GM21390 (cell line): ENCODE measurements at regions not wholly inside any gene's neighbourhood (a gene's known extent, or its start where the extent isn't known, plus 50 kb on each side); places are given as distances from the start of the nearest gene placed in this dataset.
A peak's percentile ranks its signal among the peaks of the same experiment; 100 is the strongest.

Experiments used
- ATAC-seq: cut with Tn5 transposase; IDR thresholded peaks from one replicate; pipeline ENCODE4 v1.9.1; 2021; ENCODE audit not compliant: unreplicated experiment

DNA sequence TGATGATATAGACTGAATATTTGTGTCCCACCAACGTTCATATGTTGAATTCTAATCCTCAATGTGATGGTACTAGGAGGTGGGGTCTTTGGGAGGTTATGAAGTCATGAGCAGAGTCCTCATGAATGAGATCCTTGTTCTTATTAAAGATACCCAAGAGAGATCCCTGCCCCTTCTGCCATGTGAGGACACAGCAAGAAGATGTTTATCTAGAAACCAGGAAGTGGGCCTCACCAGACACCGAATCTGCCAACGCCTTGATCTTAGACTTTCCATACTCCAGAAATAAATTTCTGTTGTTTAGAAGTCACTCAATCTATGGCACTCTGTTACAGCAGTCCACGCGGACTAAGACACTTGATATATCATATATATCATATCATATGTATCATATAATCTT is 67.7 kb upstream of the GCM1 start:
- no peak for ATAC-seq

DNA sequence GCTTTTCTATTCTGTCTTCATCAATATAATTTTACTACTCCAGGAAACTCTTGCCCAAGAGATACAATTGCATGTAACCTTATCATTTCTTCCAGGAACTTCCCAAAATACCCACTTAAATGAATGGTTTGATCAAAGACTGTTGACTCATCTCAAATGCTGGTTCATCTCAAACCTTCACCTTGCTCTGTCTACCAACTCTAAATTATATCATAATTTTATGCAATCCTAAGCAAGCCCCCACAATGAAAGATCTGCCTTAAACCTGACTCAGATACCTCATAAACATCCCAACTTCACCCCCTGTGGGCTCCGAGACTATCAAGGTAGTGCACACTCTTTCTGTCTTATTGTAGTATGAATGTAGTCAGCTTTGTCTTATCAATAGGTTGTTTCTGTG is 65.5 kb upstream of the GCM1 start:
- no peak for ATAC-seq

DNA sequence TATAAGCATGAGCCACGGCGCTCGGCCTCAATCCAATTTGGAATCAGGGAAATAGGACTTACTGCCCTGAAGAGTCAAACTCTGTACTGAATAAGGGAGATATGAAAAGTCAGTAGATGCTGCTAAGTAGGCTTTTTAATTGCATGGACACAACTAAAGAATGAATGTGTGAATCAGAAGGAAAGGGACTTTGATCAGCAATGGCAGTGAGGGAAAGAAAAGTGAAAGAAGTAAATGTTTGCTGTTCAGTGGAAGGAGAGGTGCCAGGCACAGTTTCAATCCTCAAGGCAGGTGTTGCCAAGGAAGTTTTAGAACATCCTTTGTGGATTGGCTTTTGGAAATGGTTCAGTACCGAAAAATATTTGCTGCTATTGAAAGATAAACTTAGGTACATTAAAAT is 62.2 kb upstream of the GCM1 start:
- ATAC-seq: no peak

DNA sequence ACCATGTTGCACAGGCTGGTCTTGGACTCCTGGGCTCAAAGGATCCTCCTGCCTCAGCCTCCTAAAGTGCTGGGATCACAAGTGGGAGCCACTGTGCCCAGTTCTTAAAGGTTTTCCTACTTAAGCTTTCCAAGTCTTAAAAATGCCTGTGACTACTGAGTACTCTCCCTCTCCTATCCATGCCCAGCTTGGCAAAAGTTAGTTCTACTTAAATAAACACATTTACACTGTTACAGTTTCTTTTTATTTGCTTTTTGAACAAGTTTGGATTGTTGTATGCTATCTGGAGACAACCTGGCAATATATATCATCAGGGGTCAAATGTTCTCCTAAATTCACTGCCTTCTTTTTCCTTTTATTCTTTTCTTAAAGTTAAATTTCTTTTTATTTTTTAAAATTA is 61.0 kb upstream of the GCM1 start:
- no peak for ATAC-seq

DNA sequence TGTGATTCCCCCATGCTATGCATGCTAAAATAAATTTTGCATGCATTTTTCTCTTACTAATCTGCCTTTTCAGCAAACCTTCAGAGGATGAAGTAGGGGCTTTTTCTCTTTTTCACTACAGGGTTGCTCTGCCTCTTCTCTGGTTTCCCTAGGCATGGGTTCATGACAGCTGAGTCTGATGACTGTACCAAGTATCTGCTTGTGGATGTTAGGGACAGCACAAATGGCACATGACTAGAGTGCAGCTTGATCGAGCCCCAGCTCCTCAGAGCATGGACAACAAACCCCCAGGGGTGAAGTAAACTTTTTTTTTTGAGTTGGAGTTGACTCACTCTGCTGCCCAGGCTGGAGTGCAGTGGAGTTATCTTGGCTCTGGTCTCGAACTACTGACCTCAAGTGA is 57.1 kb upstream of the GCM1 start:
- no peak for ATAC-seq

DNA sequence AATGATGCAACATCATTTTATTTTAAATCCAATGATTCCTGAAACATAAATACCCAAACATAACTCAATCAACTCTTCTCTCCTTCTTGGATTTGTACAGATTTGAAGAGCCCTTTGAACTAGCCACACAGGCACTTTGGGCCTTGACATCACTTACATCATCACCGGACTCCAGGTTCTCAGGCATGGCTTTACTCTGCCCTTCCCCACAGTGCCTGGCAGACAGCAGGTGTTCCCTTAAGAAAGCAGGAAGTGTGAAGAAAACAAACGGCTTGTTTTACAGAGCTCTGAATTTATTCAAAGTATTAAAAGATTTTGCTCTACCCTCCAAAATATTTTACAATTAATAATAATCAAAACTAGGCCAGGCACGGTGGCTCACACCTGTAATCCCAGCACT is 54.8 kb upstream of the GCM1 start:
- no peak for ATAC-seq

DNA sequence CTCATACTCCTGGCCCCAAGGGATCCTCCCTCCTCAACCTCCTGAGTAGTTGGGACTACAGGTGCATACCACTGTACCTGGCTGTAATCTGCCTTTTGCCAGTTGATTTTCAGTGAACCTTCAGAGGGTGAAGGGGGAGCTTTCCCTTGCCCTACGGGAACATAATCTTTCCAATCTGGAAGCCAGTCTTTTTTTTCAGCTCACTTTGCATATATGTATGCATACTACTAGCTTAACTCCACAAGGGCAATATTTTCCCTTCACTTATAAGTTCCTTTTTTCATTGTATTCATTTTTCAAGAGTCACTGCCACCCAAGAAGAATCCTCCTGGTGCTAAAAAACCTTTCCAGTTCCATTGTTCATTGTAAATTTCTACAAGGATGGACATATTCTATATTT is 53.4 kb upstream of the GCM1 start:
- ATAC-seq: no peak

DNA sequence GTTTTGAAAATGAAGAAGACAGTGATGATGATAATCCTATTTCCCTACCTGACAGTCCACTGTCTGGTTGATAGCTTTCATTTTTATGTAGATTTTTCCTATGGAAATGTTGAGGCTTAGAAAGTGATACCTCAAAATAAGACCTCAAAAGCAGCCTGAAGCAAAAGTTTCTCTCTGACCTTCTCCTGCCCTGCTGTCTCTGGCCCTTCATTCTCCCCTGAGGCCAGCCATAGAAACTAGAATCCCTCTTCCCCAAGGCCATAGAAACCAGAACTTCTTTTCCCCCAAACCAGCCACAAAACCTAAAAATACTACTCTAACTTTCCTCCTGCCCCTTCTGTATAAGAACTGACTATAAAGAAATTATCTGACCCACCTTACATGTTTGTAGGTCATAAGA is 52.6 kb upstream of the GCM1 start:
- ATAC-seq: no peak

DNA sequence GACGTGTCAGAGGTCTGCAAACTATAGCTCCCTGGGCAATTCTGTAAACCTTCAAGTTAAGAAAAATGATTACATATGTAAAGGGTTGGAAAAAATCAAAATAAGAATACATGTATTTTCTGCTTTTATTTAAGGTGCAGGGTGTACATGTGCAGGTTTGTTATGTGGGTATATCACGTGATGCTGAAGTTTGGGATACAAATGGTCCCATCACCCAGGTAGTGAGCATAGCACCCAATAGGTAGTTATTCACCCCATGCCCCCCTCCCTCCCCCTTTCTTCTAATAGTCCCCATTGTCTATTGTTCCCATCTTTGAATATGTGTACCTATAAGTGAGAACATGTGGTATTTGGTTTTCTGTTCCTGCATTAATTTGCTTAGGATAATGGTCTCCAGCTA is 51.1 kb upstream of the GCM1 start:
- ATAC-seq: no peak

DNA sequence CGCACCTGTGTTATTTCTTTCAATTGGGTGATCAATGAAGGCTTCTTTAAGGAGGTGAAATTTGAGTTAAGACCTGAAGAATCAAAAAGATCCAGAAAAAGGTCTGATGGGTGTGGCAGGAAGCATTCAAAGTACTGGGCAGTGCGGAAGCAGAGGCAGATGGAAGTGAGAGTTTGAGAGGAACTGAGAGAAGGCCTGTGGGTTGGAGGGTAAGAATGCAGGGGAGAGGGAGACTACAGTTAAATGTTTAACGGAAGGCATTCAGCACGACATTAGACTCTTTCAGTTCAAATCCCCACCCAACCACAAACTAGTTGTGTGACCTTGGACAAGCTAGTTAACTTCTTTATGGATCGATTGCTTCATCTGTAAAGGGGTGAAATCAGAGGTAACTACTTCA is 50.5 kb upstream of the GCM1 start:
- peak; percentile 96 for ATAC-seq
